IMR-90 (cell line): ENCODE measurements at regions not wholly inside any gene's neighbourhood (a gene's known extent, or its start where the extent isn't known, plus 50 kb on each side); places are given as distances from the start of the nearest gene placed in this dataset.

ENCODE experiments used
- ATAC-seq: fragments of 200-7000 bp; cut with Tn5 transposase; 2 replicates; pipeline ENCODE4 v1.9.1; 2020; ENCODE audit warnings: low read depth, mild to moderate bottlenecking, moderate library complexity
- BruUV-seq: library from RNA; stranded (reverse); fragments of 400-500 nt; replicated peaks from 2 replicates; lab custom pipeline; 2021; lab: Mats Ljungman, UMichigan
- CTCF ChIA-PET: fragments of 300-600 bp; formaldehyde crosslinking; extraction: SDS; loops from one replicate; lab custom pipeline; 2021; ENCODE audit warnings: antibody characterized with exemption; lab: Yijun Ruan, JAX
- POLR2A ChIA-PET: fragments of 300-600 bp; sonication (Branson Sonifier 250); formaldehyde crosslinking; loops from one replicate; lab custom pipeline; 2022; ENCODE audit warnings: antibody characterized with exemption; ENCODE audit not compliant: unreplicated experiment; lab: Charles Lee
- DNase-seq: peaks from one replicate; pipeline ENCODE4 v3.0.0; 2013
- H2AFZ ChIP-seq: replicated peaks from 2 replicates; pipeline ENCODE3; 2013; ENCODE audit warnings: low read length, mild to moderate bottlenecking; ENCODE audit not compliant: poor library complexity
- H2AK5ac ChIP-seq: 2 replicates; pipeline ENCODE4 v1.6.1; 2013; ENCODE audit warnings: low read depth, low read length, inconsistent platforms
- H2AK9ac ChIP-seq: replicated peaks from 2 replicates; pipeline ENCODE3; 2013; ENCODE audit warnings: mild to moderate bottlenecking, low read depth, low read length, moderate library complexity; ENCODE audit not compliant: poor library complexity
- H2BK120ac ChIP-seq: 2 replicates; pipeline ENCODE4 v1.6.1; 2013; ENCODE audit warnings: low read depth, low read length, inconsistent platforms
- H2BK15ac ChIP-seq: 3 replicates; pipeline ENCODE4 v1.6.1; 2013; ENCODE audit warnings: low read depth, low read length, inconsistent platforms
- H2BK20ac ChIP-seq: 2 replicates; pipeline ENCODE4 v1.6.1; 2013; ENCODE audit warnings: low read depth, mild to moderate bottlenecking, inconsistent platforms, low read length, moderate library complexity
- H2BK5ac ChIP-seq: 2 replicates; pipeline ENCODE4 v1.6.1; 2013; ENCODE audit warnings: mild to moderate bottlenecking, low read depth, low read length, inconsistent platforms; ENCODE audit not compliant: poor library complexity, severe bottlenecking
- H3K14ac ChIP-seq: replicated peaks from 2 replicates; pipeline ENCODE4 v1.6.1; 2013; ENCODE audit warnings: low read depth, low read length, inconsistent platforms
- H3K18ac ChIP-seq: 2 replicates; pipeline ENCODE4 v1.6.1; 2013; ENCODE audit warnings: low read depth, low read length, control low read depth
- H3K23ac ChIP-seq: 2 replicates; pipeline ENCODE4 v1.6.1; 2013; ENCODE audit warnings: low read depth, low read length, inconsistent platforms
- H3K27ac ChIP-seq: 2 replicates; pipeline ENCODE4 v1.5.1; 2013; ENCODE audit warnings: mild to moderate bottlenecking, control low read depth, low read length; ENCODE audit not compliant: insufficient read depth
- H3K27me3 ChIP-seq: 2 replicates; pipeline ENCODE4 v1.6.1; 2013; ENCODE audit warnings: low read length; ENCODE audit not compliant: control insufficient read depth, insufficient read depth
- H3K36me3 ChIP-seq: 2 replicates; pipeline ENCODE4 v1.6.1; 2013; ENCODE audit warnings: low read length, mixed read lengths; ENCODE audit not compliant: control insufficient read depth, insufficient read depth
- H3K4ac ChIP-seq: 2 replicates; pipeline ENCODE4 v1.6.1; 2013; ENCODE audit warnings: low read depth, low read length, inconsistent platforms
- H3K4me1 ChIP-seq: 2 replicates; pipeline ENCODE4 v1.6.1; 2013; ENCODE audit warnings: low read length, mixed read lengths; ENCODE audit not compliant: control insufficient read depth, insufficient read depth
- H3K4me2 ChIP-seq: 2 replicates; pipeline ENCODE4 v1.6.1; 2013; ENCODE audit warnings: low read depth, mild to moderate bottlenecking, control low read depth, low read length, moderate library complexity
- H3K4me3 ChIP-seq: 2 replicates; pipeline ENCODE4 v1.5.1; 2013; ENCODE audit warnings: low read depth, mild to moderate bottlenecking, control low read depth, low read length, moderate library complexity; ENCODE audit not compliant: insufficient read depth
- H3K56ac ChIP-seq: 2 replicates; pipeline ENCODE4 v1.6.1; 2013; ENCODE audit warnings: low read length, inconsistent platforms; ENCODE audit not compliant: insufficient read depth; ENCODE audit errors: extremely low read depth
- H3K79me1 ChIP-seq, 2 experiments: 2 replicates each; pipeline ENCODE4 v1.6.1; 2013; ENCODE audit warnings: low read length in 2 of 2, inconsistent platforms in 1 of 2, low read depth in 1 of 2
- H3K9ac ChIP-seq: 2 replicates; pipeline ENCODE4 v1.6.1; 2013; ENCODE audit warnings: low read depth, low read length, control low read depth
- H3K9me1 ChIP-seq: 2 replicates; pipeline ENCODE4 v1.6.1; 2013; ENCODE audit warnings: low read length, inconsistent platforms; ENCODE audit not compliant: insufficient read depth
- H3K9me3 ChIP-seq: 2 replicates; pipeline ENCODE4 v1.6.1; 2013; ENCODE audit warnings: low read length; ENCODE audit not compliant: control insufficient read depth, insufficient read depth
- H4K20me1 ChIP-seq: 2 replicates; pipeline ENCODE4 v1.6.1; 2013; ENCODE audit warnings: low read length, inconsistent platforms; ENCODE audit not compliant: insufficient read depth
- H4K5ac ChIP-seq: 2 replicates; pipeline ENCODE4 v1.6.1; 2013; ENCODE audit warnings: mild to moderate bottlenecking, low read depth, low read length, control low read depth
- H4K8ac ChIP-seq, 2 experiments: 2 replicates each; pipeline ENCODE4 v1.6.1; 2013; ENCODE audit warnings: low read depth in 2 of 2, low read length in 2 of 2, control low read depth in 1 of 2, inconsistent platforms in 1 of 2
- H4K91ac ChIP-seq: 2 replicates; pipeline ENCODE4 v1.6.1; 2013; ENCODE audit warnings: low read depth, low read length, inconsistent platforms; ENCODE audit not compliant: insufficient read depth
- BHLHE40 ChIP-seq: fragments of 150-350 bp; IDR thresholded peaks from 2 replicates; pipeline ENCODE4 v1.6.1; 2016; ENCODE audit warnings: mild to moderate bottlenecking, low read depth, low read length
- CEBPB ChIP-seq: IDR thresholded peaks from 2 replicates; pipeline ENCODE4 v1.6.1; 2012; ENCODE audit warnings: low read depth, low read length, improper control_type of control experiment
- CHD1 ChIP-seq: IDR thresholded peaks from 2 replicates; pipeline ENCODE4 v1.6.1; 2012; ENCODE audit warnings: low read depth, low read length, improper control_type of control experiment
- CTCF ChIP-seq: conservative IDR thresholded peaks from 2 replicates; pipeline ENCODE4 v1.5.1; 2012; ENCODE audit warnings: mild to moderate bottlenecking, low read depth, low read length, improper control_type of control experiment
- ELK1 ChIP-seq: fragments of 150-350 bp; IDR thresholded peaks from 2 replicates; pipeline ENCODE4 v1.6.1; 2016; ENCODE audit warnings: low read depth, mild to moderate bottlenecking, low read length, moderate library complexity, borderline replicate concordance
- FOS ChIP-seq: fragments of 150-350 bp; IDR thresholded peaks from 2 replicates; pipeline ENCODE4 v1.6.1; 2016; ENCODE audit warnings: low read depth, low read length
- MAFK ChIP-seq: IDR thresholded peaks from 2 replicates; pipeline ENCODE4 v1.6.1; 2012; ENCODE audit warnings: low read depth, low read length, improper control_type of control experiment
- MAZ ChIP-seq: IDR thresholded peaks from 2 replicates; pipeline ENCODE4 v1.6.1; 2012; ENCODE audit warnings: low read depth, mild to moderate bottlenecking, low read length, improper control_type of control experiment, moderate library complexity, borderline replicate concordance
- MXI1 ChIP-seq: IDR thresholded peaks from 2 replicates; pipeline ENCODE4 v1.6.1; 2012; ENCODE audit warnings: low read depth, mild to moderate bottlenecking, low read length, moderate library complexity, borderline replicate concordance
- NFE2L2 ChIP-seq: fragments of 150-350 bp; IDR thresholded peaks from 2 replicates; pipeline ENCODE4 v1.6.1; 2016; ENCODE audit warnings: low read depth, mild to moderate bottlenecking, low read length
- POLR2A ChIP-seq: IDR thresholded peaks from 2 replicates; pipeline ENCODE4 v1.6.1; 2012; ENCODE audit warnings: mild to moderate bottlenecking, low read depth, low read length
- RAD21 ChIP-seq: IDR thresholded peaks from 2 replicates; pipeline ENCODE4 v1.6.1; 2012; ENCODE audit warnings: low read length, improper control_type of control experiment
- RCOR1 ChIP-seq: IDR thresholded peaks from 2 replicates; pipeline ENCODE4 v1.6.1; 2012; ENCODE audit warnings: mild to moderate bottlenecking, low read length, improper control_type of control experiment; ENCODE audit not compliant: insufficient replicate concordance
- RFX5 ChIP-seq: IDR thresholded peaks from 2 replicates; pipeline ENCODE4 v1.8.0; 2012; ENCODE audit warnings: low read depth, mild to moderate bottlenecking, low read length, moderate library complexity
- SMC3 ChIP-seq: fragments of 150-350 bp; IDR thresholded peaks from 2 replicates; pipeline ENCODE4 v1.6.1; 2016; ENCODE audit warnings: low read depth, mild to moderate bottlenecking, antibody characterized with exemption, low read length, moderate library complexity
- USF2 ChIP-seq: fragments of 150-350 bp; IDR thresholded peaks from 2 replicates; pipeline ENCODE4 v1.6.1; 2017; ENCODE audit warnings: mild to moderate bottlenecking, antibody characterized with exemption, low read length, low read depth
- WGBS, 2 experiments: methylation state at CpG; one replicate each; pipeline versions ENCODE4 v1.1.5 to v1.1.7; 2013; ENCODE audit warnings: missing lambda C conversion rate in 2 of 2; ENCODE audit not compliant: insufficient read length in 1 of 2; ENCODE audit errors: extremely low coverage in 2 of 2; 5-methylcytosine and 5-hydroxymethylcytosine counted together
- dilution Hi-C: fragments of 300-500 bp; cut with HindIII; formaldehyde crosslinking; loops from one replicate; pipeline ENCODE4 v1.14.3; 2018; ENCODE audit warnings: low sequenced_read_pairs; ENCODE audit not compliant: unreplicated experiment
- in situ Hi-C: fragments of 300-500 bp; cut with MboI; formaldehyde crosslinking; loops from 3 replicates; pipeline ENCODE4 v1.14.3; 2019; ENCODE audit warnings: low sequenced_read_pairs, inconsistent platforms, mixed read lengths
- intact Hi-C: fragments of 100-400 bp; cut with micrococcal nuclease; formaldehyde crosslinking; loops from 2 replicates; pipeline ENCODE4 v1.10.0; 2022

DNA sequence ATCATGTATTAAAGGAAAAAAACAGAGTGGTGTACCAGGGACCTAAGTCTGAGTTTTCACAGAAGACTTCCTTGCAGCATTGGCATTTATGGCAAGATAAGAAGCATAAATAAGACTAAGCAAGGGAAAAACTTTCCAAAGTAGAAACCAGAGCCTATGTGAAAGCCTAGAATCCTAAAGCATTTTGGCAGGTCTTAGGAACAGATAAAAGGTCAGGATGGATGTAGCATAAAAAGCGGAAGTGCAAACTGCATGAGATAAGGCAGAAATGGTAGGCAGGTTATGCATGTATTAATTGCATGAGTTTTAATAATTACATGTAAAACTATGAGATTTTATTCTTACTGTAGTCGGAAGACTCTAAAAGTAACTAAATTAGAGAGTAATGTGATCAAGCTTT is 596.5 kb downstream of the SUCLG1 start:
- H3K56ac ChIP-seq, result no peak overlapping the region
- in situ Hi-C loops, result no loop called here
- no TSS peak for BruUV-seq
- H2AK9ac ChIP-seq, result no peak overlapping the region
- no peak overlapping the region for H3K18ac ChIP-seq
- H4K91ac ChIP-seq, result no peak overlapping the region
- H3K4me1 ChIP-seq, result no peaks in the 10 kb centered on the region
- no peak overlapping the region for H4K8ac ChIP-seq
- H2BK20ac ChIP-seq, result no peak overlapping the region
- no CpG with 5 or more reads among the region's 2 CpGs for WGBS, 2 experiments
- no peak overlapping the region for H2BK120ac ChIP-seq
- ChIA-PET CTCF (no interaction called here), POLR2A (no interaction called here)
- dilution Hi-C loops, result no loop called here
- ATAC-seq (no peak), DNase-seq (no peak)
- no peaks in the 10 kb centered on the region for H4K20me1 ChIP-seq
- H3K23ac ChIP-seq, result no peak overlapping the region
- H2BK15ac ChIP-seq, result no peak overlapping the region
- H3K9ac ChIP-seq, result no peak overlapping the region
- no peak overlapping the region for H3K4me2 ChIP-seq
- no peak overlapping the region for H3K4ac ChIP-seq
- no peak overlapping the region for H2AK5ac ChIP-seq
- H3K79me1 ChIP-seq, result no peaks in the 10 kb centered on the region
- H3K9me1 ChIP-seq, result no peaks in the 10 kb centered on the region
- H2BK5ac ChIP-seq, result no peak overlapping the region
- H3K4me3 ChIP-seq, result no peak overlapping the region
- intact Hi-C loops, result no loop called here
- TF ChIP-seq FOS, result no peak
- no peak for TF ChIP-seq BHLHE40
- no peak for TF ChIP-seq CEBPB
- TF ChIP-seq MAFK, result no peak
- TF ChIP-seq RFX5, result no peak
- TF ChIP-seq POLR2A, result no peak
- no peak for TF ChIP-seq MXI1
- TF ChIP-seq CHD1, result no peak
- no peak for TF ChIP-seq RAD21
- no peak for TF ChIP-seq NFE2L2
- TF ChIP-seq RCOR1, result no peak
- TF ChIP-seq CTCF, result no peak
- TF ChIP-seq ELK1, result no peak
- no peak for TF ChIP-seq SMC3
- TF ChIP-seq MAZ, result no peak
- TF ChIP-seq USF2, result no peak
- H3K27me3 ChIP-seq, result no peaks in the 10 kb centered on the region
- no peak overlapping the region for H3K27ac ChIP-seq
- H2AFZ ChIP-seq, result no peak overlapping the region
- H3K36me3 ChIP-seq, result no peaks in the 10 kb centered on the region
- H4K5ac ChIP-seq, result no peak overlapping the region
- no peaks in the 10 kb centered on the region for H3K9me3 ChIP-seq
- H3K14ac ChIP-seq, result no peak overlapping the region
